Activated T-helper 17 cell treated with anti-CD3 and anti-CD28 coated beads, Interleukin-2, amount 50 U/mL, for 72 hours (primary cell): ENCODE measurements at regions not wholly inside any gene's neighbourhood (a gene's known extent, or its start where the extent isn't known, plus 50 kb on each side); places are given as distances from the start of the nearest gene placed in this dataset.
"Not testable (repeated sequence)": the region's sequence is repeated elsewhere in the genome, so short reads cannot be mapped to it uniquely, and the experiment has no call there.

Experiments used
- ATAC-seq: fragments of 150-1000 bp; cut with Tn5 transposase; replicated peaks from 2 replicates; pipeline ENCODE4 v1.10.0; 2021; ENCODE audit warnings: mild to moderate bottlenecking, moderate library complexity
- H3K27ac Mint-ChIP-seq: one replicate; pipeline ENCODE4 v1.8.0; 2022; ENCODE audit warnings: mixed read lengths
- H3K27me3 Mint-ChIP-seq: one replicate; pipeline ENCODE4 v1.8.0; 2022; ENCODE audit warnings: mixed read lengths
- H3K36me3 Mint-ChIP-seq: one replicate; pipeline ENCODE4 v1.8.0; 2022; ENCODE audit warnings: low read depth, mild to moderate bottlenecking, mixed read lengths
- H3K4me1 Mint-ChIP-seq: one replicate; pipeline ENCODE4 v1.8.0; 2022; ENCODE audit warnings: mixed read lengths
- H3K4me3 Mint-ChIP-seq: one replicate; pipeline ENCODE4 v1.8.0; 2022; ENCODE audit warnings: mild to moderate bottlenecking, mixed read lengths
- H3K9me3 Mint-ChIP-seq: one replicate; pipeline ENCODE4 v1.8.0; 2022; ENCODE audit warnings: mixed read lengths

DNA sequence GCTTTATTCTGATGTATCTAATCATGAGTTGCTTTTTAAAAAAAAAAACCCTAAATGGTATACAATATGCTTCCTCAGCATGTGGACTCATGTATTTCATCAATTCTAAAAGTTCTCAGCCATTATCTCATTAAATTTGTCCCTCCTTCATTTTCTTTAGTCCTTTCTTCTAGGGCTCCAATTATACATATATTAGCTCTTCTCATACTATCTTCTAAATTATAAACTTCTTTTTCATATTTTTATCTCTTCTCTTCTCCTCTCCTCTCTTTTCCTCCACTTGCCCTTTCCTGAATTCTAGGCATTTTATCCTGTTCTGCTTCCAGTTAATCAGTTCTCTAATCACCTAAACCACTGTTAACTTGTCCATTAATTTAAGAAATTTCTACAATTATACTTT lies 55.0 kb upstream of the IL33 start:
- Mint-ChIP-seq H3K27ac (no peak overlapping the region), H3K36me3 (no peaks in the 10 kb centered on the region), H3K4me3 (no peak overlapping the region), H3K27me3 (peaks cover 7% of the 10 kb centered on the region), H3K4me1 (no peaks in the 10 kb centered on the region), H3K9me3 (peaks cover 21% of the 10 kb centered on the region)
- no peak for ATAC-seq

GRCh38 chr9:6153425-6153824 lies 62.2 kb upstream of the IL33 start:
- no peaks in the 10 kb centered on the region for H3K36me3 Mint-ChIP-seq
- peak; percentile 60 for ATAC-seq
- H3K9me3 Mint-ChIP-seq, result no peaks in the 10 kb centered on the region
- H3K27ac Mint-ChIP-seq, result no peak overlapping the region
- no peak overlapping the region for H3K4me3 Mint-ChIP-seq
- peaks cover 16% of the 10 kb centered on the region for H3K27me3 Mint-ChIP-seq
- H3K4me1 Mint-ChIP-seq, result no peaks in the 10 kb centered on the region

DNA sequence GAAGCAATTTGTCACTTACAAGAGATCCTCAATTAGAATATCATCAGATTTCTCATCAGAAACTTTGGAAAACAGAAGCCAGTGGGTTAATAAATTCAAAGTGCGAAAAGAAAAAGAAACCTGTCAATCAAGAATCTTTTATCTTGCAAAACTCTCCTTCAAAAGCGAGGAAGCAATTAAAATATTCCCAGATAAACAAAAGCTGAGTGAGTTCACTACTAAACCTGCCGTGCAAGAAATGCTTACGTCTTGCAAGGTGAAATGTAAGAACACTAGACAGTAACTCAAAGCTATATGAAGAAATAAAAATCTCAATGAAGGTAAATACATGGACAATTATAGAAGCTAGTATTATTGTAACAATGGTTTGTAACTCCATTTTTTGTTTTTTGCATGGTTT lies 62.8 kb upstream of the IL33 start:
- no peaks in the 10 kb centered on the region for H3K4me1 Mint-ChIP-seq
- no peaks in the 10 kb centered on the region for H3K9me3 Mint-ChIP-seq
- H3K36me3 Mint-ChIP-seq, result no peaks in the 10 kb centered on the region
- ATAC-seq, result no peak
- peaks cover 16% of the 10 kb centered on the region for H3K27me3 Mint-ChIP-seq
- H3K27ac Mint-ChIP-seq, result no peak overlapping the region
- H3K4me3 Mint-ChIP-seq, result no peak overlapping the region

GRCh38 chr9:6150483-6150882 lies 65.1 kb upstream of the IL33 start:
- no peaks in the 10 kb centered on the region for H3K4me1 Mint-ChIP-seq
- H3K36me3 Mint-ChIP-seq, result no peaks in the 10 kb centered on the region
- peaks cover 16% of the 10 kb centered on the region for H3K27me3 Mint-ChIP-seq
- no peaks in the 10 kb centered on the region for H3K9me3 Mint-ChIP-seq
- H3K27ac Mint-ChIP-seq, result no peak overlapping the region
- no peak for ATAC-seq
- no peak overlapping the region for H3K4me3 Mint-ChIP-seq

- Mint-ChIP-seq H3K4me3 (no peak overlapping the region), H3K27ac (no peak overlapping the region), H3K9me3 (no peaks in the 10 kb centered on the region), H3K36me3 (no peaks in the 10 kb centered on the region), H3K27me3 (peaks cover 11% of the 10 kb centered on the region), H3K4me1 (no peaks in the 10 kb centered on the region)
- no peak for ATAC-seq
Observed at GRCh38 chr9:6149315-6149714, 66.3 kb upstream of the IL33 start.

DNA sequence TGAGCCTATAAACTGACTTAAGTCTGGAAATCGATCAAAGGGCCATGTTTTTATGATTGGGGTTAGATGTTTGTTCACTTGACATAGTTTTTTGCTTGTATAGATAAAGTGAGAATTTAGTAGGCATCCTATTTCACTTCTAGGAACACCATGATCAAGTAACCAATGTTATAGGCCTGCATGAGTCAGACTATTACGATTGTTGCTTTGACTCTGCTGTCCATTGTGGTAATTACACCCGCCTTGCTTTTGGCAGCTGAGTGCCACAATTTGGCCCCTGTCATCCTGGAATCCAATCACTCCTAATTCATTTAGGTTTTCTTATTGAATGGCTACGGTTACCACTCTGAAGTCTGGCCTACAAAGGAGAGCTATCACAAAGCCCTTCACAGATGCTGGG lies 67.8 kb upstream of the IL33 start:
- no peak overlapping the region for H3K4me3 Mint-ChIP-seq
- H3K36me3 Mint-ChIP-seq, result no peaks in the 10 kb centered on the region
- no peak for ATAC-seq
- H3K4me1 Mint-ChIP-seq, result no peaks in the 10 kb centered on the region
- H3K27ac Mint-ChIP-seq, result no peak overlapping the region
- H3K27me3 Mint-ChIP-seq, result peaks cover 11% of the 10 kb centered on the region
- no peaks in the 10 kb centered on the region for H3K9me3 Mint-ChIP-seq

GRCh38 chr9:6144947-6145346 lies 70.7 kb upstream of the IL33 start:
- no peak for ATAC-seq
- H3K4me1 Mint-ChIP-seq, result no peaks in the 10 kb centered on the region

GRCh38 chr9:6142799-6143454 lies 72.7 kb upstream of the IL33 start:
- Mint-ChIP-seq H3K36me3 (no peaks in the 10 kb centered on the region), H3K4me3 (no peak overlapping the region), H3K4me1 (no peaks in the 10 kb centered on the region), H3K9me3 (no peaks in the 10 kb centered on the region), H3K27ac (no peak overlapping the region), H3K27me3 (peaks cover 3% of the 10 kb centered on the region)
- ATAC-seq, result no peak

More at GRCh38 chr9:6144947-6145346, 70.7 kb upstream of the IL33 start:
- H3K4me3 Mint-ChIP-seq, result no peak overlapping the region
- no peaks in the 10 kb centered on the region for H3K9me3 Mint-ChIP-seq
- no peak overlapping the region for H3K27ac Mint-ChIP-seq
- no peaks in the 10 kb centered on the region for H3K36me3 Mint-ChIP-seq
- no peaks in the 10 kb centered on the region for H3K27me3 Mint-ChIP-seq

DNA sequence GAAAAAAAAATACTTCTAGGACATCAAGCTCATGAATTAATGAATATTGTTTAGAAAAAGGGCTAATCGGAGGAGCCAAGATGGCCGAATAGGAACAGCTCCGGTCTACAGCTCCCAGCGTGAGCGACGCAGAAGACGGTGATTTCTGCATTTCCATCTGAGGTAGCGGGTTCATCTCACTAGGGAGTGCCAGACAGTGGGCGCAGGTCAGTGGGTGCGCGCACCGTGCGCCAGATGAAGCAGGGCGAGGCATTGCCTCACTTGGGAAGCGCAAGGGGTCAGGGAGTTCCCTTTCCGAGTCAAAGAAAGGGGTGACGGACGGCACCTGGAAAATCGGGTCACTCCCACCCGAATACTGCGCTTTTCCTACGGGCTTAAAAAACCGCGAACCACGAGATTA lies 79.8 kb upstream of the IL33 start:
- ATAC-seq, H3K9me3 Mint-ChIP-seq, H3K36me3 Mint-ChIP-seq, H3K27ac Mint-ChIP-seq, H3K4me1 Mint-ChIP-seq, H3K27me3 Mint-ChIP-seq: not testable (repeated sequence)
- H3K4me3 Mint-ChIP-seq, result peak overlapping the region; percentile 32

- no peaks in the 10 kb centered on the region for H3K9me3 Mint-ChIP-seq
- no peaks in the 10 kb centered on the region for H3K36me3 Mint-ChIP-seq
- peaks cover 9% of the 10 kb centered on the region for H3K27me3 Mint-ChIP-seq
- no peak overlapping the region for H3K27ac Mint-ChIP-seq
- H3K4me3 Mint-ChIP-seq, result no peak overlapping the region
- no peak for ATAC-seq
- H3K4me1 Mint-ChIP-seq, result peaks cover 5% of the 10 kb centered on the region
Observed at GRCh38 chr9:6134661-6135180, 80.9 kb upstream of the IL33 start.

GRCh38 chr9:6133346-6134063 lies 82.1 kb upstream of the IL33 start:
- Mint-ChIP-seq H3K4me3 (no peak overlapping the region), H3K4me1 (peaks cover 5% of the 10 kb centered on the region), H3K9me3 (no peaks in the 10 kb centered on the region), H3K27me3 (peaks cover 9% of the 10 kb centered on the region), H3K27ac (no peak overlapping the region), H3K36me3 (no peaks in the 10 kb centered on the region)
- peak; percentile 93 for ATAC-seq

GRCh38 chr9:6132650-6133049 lies 83.0 kb upstream of the IL33 start:
- Mint-ChIP-seq H3K4me3 (no peak overlapping the region), H3K27me3 (peaks cover 6% of the 10 kb centered on the region), H3K4me1 (peaks cover 5% of the 10 kb centered on the region), H3K36me3 (no peaks in the 10 kb centered on the region), H3K27ac (no peak overlapping the region), H3K9me3 (no peaks in the 10 kb centered on the region)
- ATAC-seq, result no peak

- no peaks in the 10 kb centered on the region for H3K4me1 Mint-ChIP-seq
- no peak for ATAC-seq
Observed at GRCh38 chr9:6128030-6128429, 87.6 kb upstream of the IL33 start.

GRCh38 chr9:6126377-6126776 lies 89.2 kb upstream of the IL33 start:
- H3K4me1 Mint-ChIP-seq, result no peaks in the 10 kb centered on the region

More at GRCh38 chr9:6128030-6128429, 87.6 kb upstream of the IL33 start:
- Mint-ChIP-seq H3K4me3 (no peak overlapping the region), H3K9me3 (no peaks in the 10 kb centered on the region), H3K27me3 (peaks cover 11% of the 10 kb centered on the region), H3K27ac (no peak overlapping the region), H3K36me3 (no peaks in the 10 kb centered on the region)

DNA sequence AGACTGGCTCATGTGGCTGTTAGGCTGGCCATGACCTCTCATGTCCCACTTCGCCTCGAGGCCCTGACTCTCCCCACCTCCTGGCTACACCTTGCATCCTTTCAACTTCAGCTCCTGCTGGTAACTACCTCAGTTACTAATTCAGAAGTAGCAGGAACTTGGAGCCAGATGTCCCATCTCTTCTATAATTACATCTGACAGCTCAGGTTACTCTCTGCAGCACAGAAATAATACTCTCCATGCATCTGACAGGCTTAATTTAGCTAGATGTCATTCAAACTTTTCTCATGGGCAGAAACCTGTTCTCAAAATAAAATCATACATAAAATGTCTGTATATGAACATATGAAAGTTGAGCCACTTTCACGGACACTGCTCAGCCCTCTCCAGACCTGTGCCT lies 92.2 kb upstream of the IL33 start:
- H3K27me3 Mint-ChIP-seq, result peaks cover 13% of the 10 kb centered on the region
- ATAC-seq, result no peak

More at GRCh38 chr9:6126377-6126776, 89.2 kb upstream of the IL33 start:
- Mint-ChIP-seq H3K27ac (no peak overlapping the region), H3K36me3 (no peaks in the 10 kb centered on the region), H3K9me3 (no peaks in the 10 kb centered on the region), H3K27me3 (peaks cover 14% of the 10 kb centered on the region), H3K4me3 (no peak overlapping the region)
- ATAC-seq, result no peak

More for the DNA sequence above, 92.2 kb upstream of the IL33 start:
- Mint-ChIP-seq H3K4me1 (no peaks in the 10 kb centered on the region), H3K36me3 (no peaks in the 10 kb centered on the region), H3K9me3 (no peaks in the 10 kb centered on the region), H3K27ac (no peak overlapping the region), H3K4me3 (no peak overlapping the region)
